ENCODE measurements at regions not wholly inside any gene's neighbourhood (a gene's known extent, or its start where the extent isn't known, plus 50 kb on each side); places are given as distances from the start of the nearest gene placed in this dataset.

- no peak for TF ChIP-seq CTCF (IDR thresholded peaks at IDR 0.05 in 8 of 11, conservative IDR thresholded peaks at IDR 0.05 in 3 of 11)
- TF ChIP-seq POLR2AphosphoS5 (IDR thresholded peaks at IDR 0.05) = no peak
- TF ChIP-seq POLR2A (IDR thresholded peaks at IDR 0.05) = no peak
Observed at GRCh38 chr5:155735388-155735787, 591.6 kb upstream of the SGCD start.

All from spleen (tissue), 7 donors.